G401 (cell line): ENCODE measurements at regions not wholly inside any gene's neighbourhood (a gene's known extent, or its start where the extent isn't known, plus 50 kb on each side); places are given as distances from the start of the nearest gene placed in this dataset.

Source experiments
- DNase-seq: peaks from one replicate; pipeline ENCODE4 v3.0.0-alpha.2; 2015; ENCODE audit warnings: low spot score
- in situ Hi-C: cut with HindIII; loops from 2 replicates; pipeline ENCODE4 v1.10.0; 2016; ENCODE audit warnings: low sequenced_read_pairs, mixed read lengths

- no peak for DNase-seq
- in situ Hi-C loops, result no loop called here
These were observed 100.6 kb upstream of the TSC22D2 start for GRCh38 chr3:150307311-150308036.

- in situ Hi-C loops, result no loop called here
- DNase-seq, result no peak
These were observed 101.2 kb upstream of the TSC22D2 start for GRCh38 chr3:150306906-150307305.

GRCh38 chr3:150306083-150306482 is 102.0 kb upstream of the TSC22D2 start:
- in situ Hi-C loops, result no loop called here
- no peak for DNase-seq

GRCh38 chr3:150303768-150304167 is 104.3 kb upstream of the TSC22D2 start:
- in situ Hi-C loops, result no loop called here
- DNase-seq, result no peak

GRCh38 chr3:150302246-150302645 is 105.9 kb upstream of the TSC22D2 start:
- in situ Hi-C loops, result no loop called here
- no peak for DNase-seq

- in situ Hi-C loops, result no loop called here
- DNase-seq, result no peak
These were observed 107.1 kb upstream of the TSC22D2 start for GRCh38 chr3:150300852-150301517.

- in situ Hi-C loops, result no loop called here
- no peak for DNase-seq
These were observed 107.7 kb upstream of the TSC22D2 start for GRCh38 chr3:150300388-150300787.

GRCh38 chr3:150299201-150299600 is 108.9 kb upstream of the TSC22D2 start:
- no peak for DNase-seq

GRCh38 chr3:150296966-150297365 is 111.1 kb upstream of the TSC22D2 start:
- DNase-seq, result no peak
- in situ Hi-C loops, result no loop called here

More at GRCh38 chr3:150299201-150299600, 108.9 kb upstream of the TSC22D2 start:
- in situ Hi-C loops, result no loop called here

- in situ Hi-C loops, result no loop called here
- no peak for DNase-seq
These were observed 111.9 kb upstream of the TSC22D2 start for GRCh38 chr3:150296123-150296735.

GRCh38 chr3:150293401-150294001 is 114.6 kb upstream of the TSC22D2 start:
- in situ Hi-C loops, result no loop called here
- no peak for DNase-seq

- in situ Hi-C loops, result no loop called here
- no peak for DNase-seq
These were observed 115.2 kb upstream of the TSC22D2 start for GRCh38 chr3:150292891-150293290.

- in situ Hi-C loops, result no loop called here
- no peak for DNase-seq
These were observed 116.6 kb upstream of the TSC22D2 start for GRCh38 chr3:150291515-150291914.

- DNase-seq, result peak; percentile 37
- in situ Hi-C loops, result no loop called here
These were observed 121.5 kb upstream of the TSC22D2 start for GRCh38 chr3:150286390-150287147.

- in situ Hi-C loops, result no loop called here
- DNase-seq, result no peak
These were observed 122.5 kb upstream of the TSC22D2 start for GRCh38 chr3:150285601-150286000.

GRCh38 chr3:150278843-150279381 is 129.2 kb upstream of the TSC22D2 start:
- in situ Hi-C loops, result no loop called here
- DNase-seq, result no peak

GRCh38 chr3:150278195-150278594 is 129.9 kb upstream of the TSC22D2 start:
- in situ Hi-C loops, result no loop called here
- DNase-seq, result no peak

- DNase-seq, result no peak
- in situ Hi-C loops, result no loop called here
These were observed 130.7 kb upstream of the TSC22D2 start for GRCh38 chr3:150277444-150277843.

- in situ Hi-C loops, result no loop called here
- no peak for DNase-seq
These were observed 132.2 kb upstream of the TSC22D2 start for GRCh38 chr3:150275941-150276340.
